Erythroblast (primary cell): ENCODE measurements at regions not wholly inside any gene's neighbourhood (a gene's known extent, or its start where the extent isn't known, plus 50 kb on each side); places are given as distances from the start of the nearest gene placed in this dataset.
"Not testable (repeated sequence)": the region's sequence is repeated elsewhere in the genome, so short reads cannot be mapped to it uniquely, and the experiment has no call there.

ENCODE experiments used
- GATA1 ChIP-seq: IDR thresholded peaks from 2 replicates; pipeline ENCODE4 v1.6.1; 2011; ENCODE audit warnings: low read depth, mild to moderate bottlenecking, control low read depth, low read length, moderate library complexity
- POLR2A ChIP-seq: IDR thresholded peaks from 2 replicates; pipeline ENCODE4 v1.6.1; 2011; ENCODE audit warnings: mild to moderate bottlenecking, low read length

DNA sequence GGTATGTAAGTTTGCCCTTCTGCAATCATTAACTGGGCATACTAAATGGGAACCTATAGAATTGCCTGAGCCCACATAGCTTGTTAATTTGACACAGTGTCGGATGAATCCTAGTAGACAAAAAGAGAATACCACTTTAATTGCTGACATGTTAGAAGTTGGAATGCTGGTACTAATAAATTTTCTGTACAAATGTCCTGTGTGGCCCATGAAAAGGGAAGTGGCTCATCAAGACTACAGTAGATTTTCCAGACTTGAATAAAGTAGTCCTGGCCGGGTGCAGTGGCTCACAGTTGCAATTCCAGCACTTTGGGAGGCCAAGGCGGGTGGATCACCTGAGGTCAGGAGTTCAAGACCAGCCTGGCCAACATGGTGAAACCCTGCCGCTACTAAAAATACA is 66.2 kb downstream of the IL12A start:
- not testable (repeated sequence) for TF ChIP-seq POLR2A, GATA1
